ENCODE measurements at regions not wholly inside any gene's neighbourhood (a gene's known extent, or its start where the extent isn't known, plus 50 kb on each side); places are given as distances from the start of the nearest gene placed in this dataset.
"Not testable (repeated sequence)": the region's sequence is repeated elsewhere in the genome, so short reads cannot be mapped to it uniquely, and the experiment has no call there.

- intact Hi-C loops (cut with micrococcal nuclease): loop anchor here (2.0 to 5.0 kb wide), 2 partner anchors 50 to 80 kb away; no protein-coding TSS in a partner anchor
- no peak for ATAC-seq
- no peak for TF ChIP-seq CTCF (IDR thresholded peaks at IDR 0.05)
- Mint-ChIP-seq H3K9me3 (no peaks in the 10 kb centered on the region), H3K4me3 (no peak overlapping the region), H3K36me3 (ENCODE audit: low read depth) (no peaks in the 10 kb centered on the region), H3K4me1 (ENCODE audit: low read depth) (peaks cover 70% of the 10 kb centered on the region), H3K27me3 (no peaks in the 10 kb centered on the region), H3K27ac (peak overlapping the region; percentile 84)
- ChIA-PET CTCF (interaction anchor here (1.2 to 2.0 kb wide), 7 partner anchors 14 to 282 kb away, joined by 3 to 5 read pairs (median 4); no protein-coding TSS in a partner anchor), POLR2A (interaction anchor here (0.7 to 1.7 kb wide), 5 partner anchors 14 to 77 kb away, joined by 3 to 7 read pairs (median 3); no protein-coding TSS in a partner anchor)
- no peak for DNase-seq
Measured at GRCh38 chr20:53657279-53657678, 63.6 kb upstream of the ZNF217 start.

DNA sequence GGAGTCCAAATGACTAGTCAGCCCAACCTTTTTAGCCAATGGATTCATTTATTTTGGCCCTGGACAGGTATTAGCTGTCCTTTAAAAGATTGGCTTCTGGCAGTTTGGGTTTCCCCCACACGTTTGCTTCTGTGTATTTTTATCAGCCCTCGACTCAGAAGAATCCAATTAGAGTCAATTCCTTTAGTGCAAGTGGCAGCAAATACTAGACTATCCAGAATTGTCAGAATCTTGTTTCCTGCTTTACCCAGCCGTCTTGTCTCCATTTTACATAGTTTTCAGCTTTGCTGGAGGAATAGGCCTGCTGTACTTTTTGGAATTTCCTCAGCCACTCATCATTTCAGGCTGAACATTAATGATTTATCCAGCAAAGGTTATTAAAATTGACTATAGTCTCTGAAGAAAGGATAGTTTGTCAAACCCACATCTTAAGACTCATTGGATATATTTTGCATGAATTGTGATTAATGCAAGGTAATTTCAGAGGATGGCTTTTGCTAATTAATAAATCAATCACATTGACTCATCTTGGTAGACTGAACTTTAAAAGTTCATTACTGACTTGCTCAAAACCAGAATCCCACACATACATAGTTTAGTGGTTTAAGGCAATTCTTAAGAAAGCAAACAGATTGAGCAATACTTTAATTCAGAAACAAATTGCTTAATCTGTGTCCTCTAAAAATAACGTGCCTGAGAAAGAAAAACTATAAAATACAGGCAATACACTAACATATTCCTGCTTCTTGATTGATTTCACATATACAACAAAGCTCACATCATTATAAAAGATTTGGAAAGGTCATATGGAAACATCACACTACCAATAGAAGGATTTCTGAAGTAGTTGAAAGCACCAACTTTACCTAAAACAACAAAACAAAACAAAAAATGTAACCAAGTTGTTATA is 62.9 kb upstream of the ZNF217 start:
- TF ChIP-seq CTCF (IDR thresholded peaks at IDR 0.05): no peak
- peak overlapping the region; percentile 35 for H3K4me3 Mint-ChIP-seq

GRCh38 chr20:53655625-53656292 is 62.1 kb upstream of the ZNF217 start:
- no peak for DNase-seq
- intact Hi-C loops (cut with micrococcal nuclease): loop anchor here (2.0 to 5.0 kb wide), 2 partner anchors 51 to 78 kb away; no protein-coding TSS in a partner anchor
- ChIA-PET POLR2A (interaction anchor here (1.0 to 1.7 kb wide), 4 partner anchors 13 to 74 kb away, joined by 3 to 7 read pairs (median 6); no protein-coding TSS in a partner anchor), CTCF (interaction anchor here (1.0 to 1.4 kb wide), 2 partner anchors 10 to 211 kb away, joined by 3 read pairs; no protein-coding TSS in a partner anchor)
- H3K27me3 Mint-ChIP-seq: no peaks in the 10 kb centered on the region
- no peak overlapping the region for H3K4me3 Mint-ChIP-seq
- H3K9me3 Mint-ChIP-seq: no peaks in the 10 kb centered on the region
- H3K4me1 Mint-ChIP-seq (ENCODE audit: low read depth): peaks cover 63% of the 10 kb centered on the region
- H3K27ac Mint-ChIP-seq: peak overlapping the region; percentile 84
- no peaks in the 10 kb centered on the region for H3K36me3 Mint-ChIP-seq (ENCODE audit: low read depth)
- no peak for TF ChIP-seq CTCF (IDR thresholded peaks at IDR 0.05)
- ATAC-seq: no peak

More for the DNA sequence above, 62.9 kb upstream of the ZNF217 start:
- H3K36me3 Mint-ChIP-seq (ENCODE audit: low read depth): no peaks in the 10 kb centered on the region
- H3K4me1 Mint-ChIP-seq (ENCODE audit: low read depth): peaks cover 71% of the 10 kb centered on the region
- peak; percentile 13 for ATAC-seq
- no peak for DNase-seq
- no peaks in the 10 kb centered on the region for H3K27me3 Mint-ChIP-seq
- intact Hi-C loops (cut with micrococcal nuclease): loop anchor here (2.0 to 5.0 kb wide), 2 partner anchors 50 to 79 kb away; no protein-coding TSS in a partner anchor
- no peaks in the 10 kb centered on the region for H3K9me3 Mint-ChIP-seq
- ChIA-PET CTCF (interaction anchor here (1.0 to 1.5 kb wide), 4 partner anchors 11 to 283 kb away, joined by 3 to 5 read pairs (median 4); no protein-coding TSS in a partner anchor), POLR2A (interaction anchor here (0.7 to 1.7 kb wide), 7 partner anchors 14 to 76 kb away, joined by 3 to 7 read pairs (median 4); no protein-coding TSS in a partner anchor)
- peak overlapping the region; percentile 84 for H3K27ac Mint-ChIP-seq

DNA sequence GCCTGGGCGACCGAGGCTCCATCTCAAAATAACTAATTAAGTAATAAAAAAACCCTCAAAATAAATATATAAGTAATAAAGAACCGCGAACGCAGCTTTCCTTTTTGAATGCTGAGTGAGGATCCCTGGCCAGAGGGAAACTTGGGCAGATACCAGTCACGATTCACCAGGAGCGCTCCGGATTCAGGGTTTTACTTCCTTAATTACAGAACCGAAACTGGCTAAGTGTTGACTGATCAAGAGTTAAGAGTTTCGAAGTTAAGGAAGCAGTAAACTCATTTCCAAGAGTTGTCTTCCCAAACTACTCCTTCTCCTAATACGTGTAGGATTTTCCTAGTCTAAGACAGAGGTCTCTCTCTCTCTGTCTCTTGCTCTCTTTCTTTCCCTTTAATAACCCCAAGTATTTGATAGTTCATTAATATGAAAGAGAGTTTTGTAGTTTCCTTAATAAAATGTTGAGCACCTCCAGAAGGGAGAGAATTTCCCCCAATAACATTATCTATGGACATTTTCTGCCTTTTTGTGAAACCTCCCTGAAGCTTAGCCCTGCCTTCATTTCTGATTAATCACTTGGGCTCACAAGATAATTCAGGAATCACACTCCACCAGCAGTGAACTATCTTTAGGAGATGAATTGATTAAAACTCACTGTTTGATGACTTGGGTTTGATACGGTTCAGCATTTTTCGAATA is 61.4 kb upstream of the ZNF217 start:
- H3K27me3 Mint-ChIP-seq: no peaks in the 10 kb centered on the region
- CTCF ChIA-PET: interaction anchor here (1.0 kb wide), 1 partner anchor 10 kb away, joined by 3 read pairs; no protein-coding TSS in a partner anchor
- peak overlapping the region; percentile 52 for H3K27ac Mint-ChIP-seq

DNA sequence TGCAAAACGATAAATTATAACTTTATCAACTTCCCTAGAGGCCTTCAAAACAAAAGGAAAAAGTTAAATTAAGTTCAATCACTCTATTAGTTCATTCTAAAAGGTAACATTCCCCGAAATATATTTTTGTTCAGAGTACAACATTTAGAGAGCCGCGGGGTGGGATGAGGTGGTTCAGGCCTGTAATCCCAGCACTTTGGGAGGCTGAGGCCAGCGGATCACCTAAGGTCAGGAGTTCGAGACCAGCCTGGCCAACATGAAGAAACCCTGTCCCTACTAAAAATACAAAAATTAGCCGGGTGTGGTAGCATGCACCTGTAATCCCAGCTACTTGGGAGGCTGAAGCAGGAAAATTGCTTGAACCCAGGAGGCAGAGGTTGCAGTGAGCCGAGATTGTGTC is 60.9 kb upstream of the ZNF217 start:
- CTCF ChIA-PET, H3K9me3 Mint-ChIP-seq: not testable (repeated sequence)

More for the DNA sequence above, 61.4 kb upstream of the ZNF217 start:
- no peaks in the 10 kb centered on the region for H3K9me3 Mint-ChIP-seq
- no peak overlapping the region for H3K4me3 Mint-ChIP-seq
- ATAC-seq (no peak), DNase-seq (no peak)
- peaks cover 60% of the 10 kb centered on the region for H3K4me1 Mint-ChIP-seq (ENCODE audit: low read depth)
- POLR2A ChIA-PET: interaction anchor here (1.0 to 1.5 kb wide), 4 partner anchors 12 to 73 kb away, joined by 3 to 6 read pairs (median 4); no protein-coding TSS in a partner anchor
- no peaks in the 10 kb centered on the region for H3K36me3 Mint-ChIP-seq (ENCODE audit: low read depth)
- TF ChIP-seq CTCF (IDR thresholded peaks at IDR 0.05): no peak
- intact Hi-C loops (cut with micrococcal nuclease): loop anchor here (5.0 kb wide), 2 partner anchors 63 to 78 kb away; partner anchors contain the start of gene ZNF217

More for the DNA sequence above, 60.9 kb upstream of the ZNF217 start:
- peaks cover 56% of the 10 kb centered on the region for H3K4me1 Mint-ChIP-seq (ENCODE audit: low read depth)
- not testable (repeated sequence) for DNase-seq; ATAC-seq; H3K27me3 Mint-ChIP-seq; H3K36me3 Mint-ChIP-seq (ENCODE audit: low read depth); H3K4me3 Mint-ChIP-seq
- POLR2A ChIA-PET: interaction anchor here (1.1 kb wide), 1 partner anchor 45 kb away, joined by 3 read pairs; no protein-coding TSS in a partner anchor
- H3K27ac Mint-ChIP-seq: peak overlapping the region; percentile 30
- intact Hi-C loops (cut with micrococcal nuclease): loop anchor here (5.0 kb wide), 1 partner anchor 62 kb away; the partner anchor contains the start of gene ZNF217

Data from activated CD8-positive, alpha-beta T cell treated with anti-CD3 and anti-CD28 coated beads for 36 hours (primary cell).